H1 (cell line): ENCODE measurements at regions not wholly inside any gene's neighbourhood (a gene's known extent, or its start where the extent isn't known, plus 50 kb on each side); places are given as distances from the start of the nearest gene placed in this dataset.

Experiments used
- CTCF ChIA-PET: fragments of 300-600 bp; sonication (Branson Sonifier 250); formaldehyde crosslinking; loops from one replicate; lab custom pipeline; 2021; ENCODE audit not compliant: partially characterized antibody; lab: Charles Lee
- POLR2A ChIA-PET: fragments of 300-600 bp; sonication (Branson Sonifier 250); formaldehyde crosslinking; loops from one replicate; lab custom pipeline; 2021; ENCODE audit warnings: inconsistent platforms; ENCODE audit not compliant: partially characterized antibody; lab: Charles Lee
- DNase-seq, 2 experiments: peaks; one replicate each; pipeline versions ENCODE4 v3.0.0 to v3.0.0-alpha.2; 2010 to 2022; ENCODE audit warnings: low spot score in 2 of 2, low read depth in 1 of 2, mixed read lengths in 1 of 2
- FAIRE-seq: peaks from 2 replicates; lab custom pipeline; 2011; peaks lifted over from hg19 to GRCh38; lab: Jason Lieb, UNC
- H2AFZ ChIP-seq: 2 replicates; pipeline ENCODE4 v1.8.1; 2012; ENCODE audit warnings: low read length, inconsistent platforms
- H2AK5ac ChIP-seq: 2 replicates; pipeline ENCODE4 v1.6.1; 2013; ENCODE audit warnings: low read depth, low read length
- H2BK120ac ChIP-seq: replicated peaks from 2 replicates; pipeline ENCODE3; 2013; ENCODE audit warnings: low read depth, low read length, inconsistent platforms
- H2BK12ac ChIP-seq: 2 replicates; pipeline ENCODE4 v1.6.1; 2013; ENCODE audit warnings: low read depth, low read length
- H2BK15ac ChIP-seq: 2 replicates; pipeline ENCODE4 v1.6.1; 2013; ENCODE audit warnings: low read length
- H2BK20ac ChIP-seq: 2 replicates; pipeline ENCODE4 v1.6.1; 2013; ENCODE audit warnings: low read length
- H2BK5ac ChIP-seq: 2 replicates; pipeline ENCODE4 v1.6.1; 2013; ENCODE audit warnings: low read depth, low read length
- H3K14ac ChIP-seq: 2 replicates; pipeline ENCODE4 v1.6.1; 2013; ENCODE audit warnings: inconsistent platforms; ENCODE audit not compliant: insufficient read length
- H3K18ac ChIP-seq: 2 replicates; pipeline ENCODE4 v1.6.1; 2013; ENCODE audit warnings: low read length; ENCODE audit errors: extremely low read depth
- H3K23ac ChIP-seq: 2 replicates; pipeline ENCODE4 v1.6.1; 2013; ENCODE audit warnings: inconsistent platforms; ENCODE audit not compliant: insufficient read length
- H3K23me2 ChIP-seq: 2 replicates; pipeline ENCODE4 v1.6.1; 2013; ENCODE audit warnings: low read depth, low read length
- H3K27ac ChIP-seq: 2 replicates; pipeline ENCODE4 v1.6.1; 2011; ENCODE audit warnings: low read depth, low read length, inconsistent platforms
- H3K27me3 ChIP-seq, 4 experiments: replicated peaks in 1 of 4; 1 replicate in 1 of 4; 2 replicates in 3 of 4; pipeline versions ENCODE4 v1.6.1 to v1.8.1; 2011 to 2013; ENCODE audit warnings: low read length in 3 of 4, mild to moderate bottlenecking in 3 of 4, inconsistent platforms in 2 of 4, mixed read lengths in 2 of 4, moderate library complexity in 1 of 4; ENCODE audit not compliant: control insufficient read depth in 3 of 4, insufficient read depth in 3 of 4; ENCODE audit errors: extremely low read depth in 1 of 4
- H3K36me3 ChIP-seq, 4 experiments: 2 replicates each; pipeline versions ENCODE4 v1.6.1 to v1.8.1; 2011 to 2013; ENCODE audit warnings: mild to moderate bottlenecking in 4 of 4, low read length in 3 of 4, moderate library complexity in 2 of 4, control low read depth in 1 of 4, inconsistent platforms in 1 of 4; ENCODE audit not compliant: insufficient read depth in 4 of 4, control insufficient read depth in 2 of 4
- H3K4ac ChIP-seq: replicated peaks from 2 replicates; pipeline ENCODE3; 2013; ENCODE audit warnings: low read length, low read depth, mixed read lengths, inconsistent platforms; ENCODE audit not compliant: insufficient read length
- H3K4me1 ChIP-seq, 4 experiments: replicated peaks in 1 of 4; 1 replicate in 1 of 4; 2 replicates in 3 of 4; pipeline versions ENCODE4 v1.6.1 to v1.8.1; 2011 to 2013; ENCODE audit warnings: low read length in 3 of 4, inconsistent platforms in 2 of 4, mixed read lengths in 1 of 4; ENCODE audit not compliant: insufficient read depth in 4 of 4, control insufficient read depth in 3 of 4
- H3K4me2 ChIP-seq, 2 experiments: 2 replicates each; pipeline versions ENCODE4 v1.6.1 to v1.8.1; 2011 to 2013; ENCODE audit warnings: low read depth in 2 of 2, low read length in 2 of 2, control low read depth in 1 of 2, inconsistent platforms in 1 of 2, mild to moderate bottlenecking in 1 of 2; ENCODE audit not compliant: insufficient read depth in 1 of 2
- H3K4me3 ChIP-seq, 4 experiments: fragments of 200-600, 300-600 bp in 1 of 4; sonication (generic), shearing (Covaris generic), sonication (Bioruptor Twin) in 1 of 4; 2 replicates each; pipeline versions ENCODE4 v1.5.1 to v1.8.1; 2011 to 2016; ENCODE audit warnings: low read length in 4 of 4, low read depth in 3 of 4, control low read depth in 2 of 4, inconsistent platforms in 2 of 4, mild to moderate bottlenecking in 2 of 4, mixed read lengths in 1 of 4, moderate library complexity in 1 of 4; ENCODE audit not compliant: insufficient read depth in 2 of 4; ENCODE audit errors: extremely low read depth in 1 of 4
- H3K56ac ChIP-seq: replicated peaks from 2 replicates; pipeline ENCODE3; 2013; ENCODE audit warnings: low read depth, mild to moderate bottlenecking, mixed read lengths, low read length, inconsistent platforms; ENCODE audit not compliant: insufficient read length
- H3K79me1 ChIP-seq: 2 replicates; pipeline ENCODE4 v1.6.1; 2013; ENCODE audit warnings: low read depth, low read length, control low read depth
- H3K79me2 ChIP-seq, 2 experiments: 2 replicates each; pipeline versions ENCODE4 v1.6.1 to v1.8.1; 2012 to 2013; ENCODE audit warnings: low read length in 2 of 2, mild to moderate bottlenecking in 2 of 2, inconsistent platforms in 1 of 2; ENCODE audit not compliant: insufficient read depth in 2 of 2, control insufficient read depth in 1 of 2
- H3K9ac ChIP-seq, 4 experiments: replicated peaks in 1 of 4; 1 replicate in 1 of 4; 2 replicates in 3 of 4; pipeline versions ENCODE4 v1.6.1 to v1.8.1; 2011 to 2013; ENCODE audit warnings: low read depth in 3 of 4, low read length in 3 of 4, control low read depth in 2 of 4, mild to moderate bottlenecking in 2 of 4, moderate library complexity in 2 of 4, inconsistent platforms in 1 of 4; ENCODE audit errors: extremely low read depth in 1 of 4
- H3K9me3 ChIP-seq, 2 experiments: 2 replicates each; pipeline versions ENCODE4 v1.6.1 to v1.8.1; 2012 to 2013; ENCODE audit warnings: mild to moderate bottlenecking in 2 of 2, moderate library complexity in 2 of 2, control low read depth in 1 of 2, inconsistent platforms in 1 of 2, low read depth in 1 of 2, low read length in 1 of 2, mixed read lengths in 1 of 2; ENCODE audit not compliant: insufficient read depth in 2 of 2
- H4K20me1 ChIP-seq, 2 experiments: replicated peaks in 1 of 2; 2 replicates each; pipeline versions ENCODE3 to v1.8.1; 2011 to 2013; ENCODE audit warnings: inconsistent platforms in 2 of 2, low read length in 2 of 2, mild to moderate bottlenecking in 1 of 2; ENCODE audit not compliant: insufficient read depth in 2 of 2, control insufficient read depth in 1 of 2
- H4K5ac ChIP-seq: 2 replicates; pipeline ENCODE4 v1.6.1; 2013; ENCODE audit warnings: low read length, low read depth, mixed read lengths, inconsistent platforms; ENCODE audit not compliant: insufficient read length
- H4K8ac ChIP-seq: 2 replicates; pipeline ENCODE4 v1.8.0; 2013; ENCODE audit warnings: mild to moderate bottlenecking, moderate library complexity, low read length, inconsistent platforms; ENCODE audit not compliant: insufficient read depth; ENCODE audit errors: extremely low read depth
- H4K91ac ChIP-seq: replicated peaks from 2 replicates; pipeline ENCODE3; 2013; ENCODE audit warnings: low read length, mixed read lengths, inconsistent platforms; ENCODE audit not compliant: insufficient read length
- EP300 ChIP-seq, 2 experiments: IDR thresholded peaks; 1 replicate in 1 of 2; 2 replicates in 1 of 2; pipeline ENCODE4 v1.6.1; 2011 to 2012; ENCODE audit warnings: low read depth in 2 of 2, low read length in 2 of 2, mild to moderate bottlenecking in 2 of 2, borderline replicate concordance in 1 of 2, inconsistent platforms in 1 of 2, moderate library complexity in 1 of 2
- HDAC6 ChIP-seq: IDR thresholded peaks from one replicate; pipeline ENCODE4 v1.7.1; 2012; ENCODE audit warnings: low read depth, mild to moderate bottlenecking, inconsistent platforms, low read length, moderate library complexity
- PHF8 ChIP-seq: fragments of 200-600 bp; sonication (generic); conservative IDR thresholded peaks from 2 replicates; pipeline ENCODE4 v1.7.1; 2012; ENCODE audit warnings: low read depth, mild to moderate bottlenecking, inconsistent platforms, low read length, moderate library complexity
- RBBP5 ChIP-seq: IDR thresholded peaks from 2 replicates; pipeline ENCODE4 v1.7.1; 2012; ENCODE audit warnings: low read depth, mild to moderate bottlenecking, inconsistent platforms, low read length, moderate library complexity, borderline replicate concordance
- TEAD4 ChIP-seq: IDR thresholded peaks from 2 replicates; pipeline ENCODE4 v1.6.1; 2012; ENCODE audit warnings: low read depth, low read length, inconsistent platforms, mixed read lengths
- YY1 ChIP-seq: IDR thresholded peaks from 2 replicates; pipeline ENCODE4 v1.6.1; 2011; ENCODE audit warnings: low read depth, mild to moderate bottlenecking, low read length

DNA sequence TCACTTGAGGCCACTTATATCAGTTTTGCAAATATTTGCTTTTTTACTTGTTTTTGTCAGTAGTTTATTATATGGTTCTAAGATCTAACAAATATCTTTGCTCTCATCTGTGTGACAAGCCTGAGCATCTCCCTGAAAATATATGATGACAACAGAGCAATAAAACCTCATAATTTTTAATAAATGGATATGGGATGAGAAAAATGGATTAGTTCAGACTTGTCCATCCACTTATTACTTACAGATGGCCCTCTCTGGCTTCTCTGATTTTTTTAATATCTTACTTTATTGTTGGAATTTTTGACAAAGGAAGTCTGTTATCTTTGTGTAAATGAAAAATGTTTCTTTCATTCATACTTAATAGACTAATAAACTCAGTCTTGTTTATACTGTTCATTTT lies 491.4 kb upstream of the RAG2 start:
- Histone ChIP-seq H3K23ac (no peak overlapping the region), H2BK12ac (no peak overlapping the region), H3K36me3 (no peaks in the 10 kb centered on the region), H3K23me2 (no peaks in the 10 kb centered on the region), H2BK120ac (no peak overlapping the region), H4K8ac (no peak overlapping the region), H2BK15ac (no peak overlapping the region), H2BK5ac (no peak overlapping the region), H2AFZ (no peak overlapping the region), H3K27me3 (no peaks in the 10 kb centered on the region), H3K4ac (no peak overlapping the region), H3K18ac (no peak overlapping the region), H4K91ac (no peak overlapping the region), H3K9me3 (no peaks in the 10 kb centered on the region), H3K4me3 (no peak overlapping the region), H3K4me2 (no peak overlapping the region), H2AK5ac (no peak overlapping the region), H4K20me1 (no peaks in the 10 kb centered on the region), H3K4me1 (no peaks in the 10 kb centered on the region), H3K79me2 (no peaks in the 10 kb centered on the region), H3K27ac (no peak overlapping the region), H3K9ac (no peak overlapping the region), H3K56ac (no peak overlapping the region), H3K14ac (no peak overlapping the region), H4K5ac (no peak overlapping the region), H3K79me1 (no peaks in the 10 kb centered on the region), H2BK20ac (no peak overlapping the region)
- ChIA-PET POLR2A (no interaction called here), CTCF (no interaction called here)
- DNase-seq, result no peak
- TF ChIP-seq HDAC6 (no peak), PHF8 (no peak), RBBP5 (no peak), EP300 (IDR thresholded peaks at IDR 0.05; ENCODE audit: borderline replicate concordance in 1 of 2, low read depth in 2 of 2, low read length in 2 of 2) (no peak), YY1 (no peak), TEAD4 (no peak)
- FAIRE-seq, result no peak
